Cardiac fibroblast (primary cell): ENCODE measurements at regions not wholly inside any gene's neighbourhood (a gene's known extent, or its start where the extent isn't known, plus 50 kb on each side); places are given as distances from the start of the nearest gene placed in this dataset.

Experiments used
- DNase-seq, 2 donors: peaks; one replicate each; pipeline versions ENCODE4 v3.0.0 to v3.0.0-alpha.2; 2010; ENCODE audit warnings: low read depth in 2 of 2
- H3K4me3 ChIP-seq, 2 donors: replicated peaks in 1 of 2; 1 replicate in 1 of 2; 2 replicates in 1 of 2; pipeline ENCODE4 v1.5.1; 2011; ENCODE audit warnings: low read depth in 2 of 2, low read length in 2 of 2, mild to moderate bottlenecking in 2 of 2, moderate library complexity in 1 of 2
- TF ChIP-seq, protein P1 (sequence below): IDR thresholded peaks from one replicate; pipeline ENCODE4 v1.5.1; 2011; ENCODE audit warnings: low read depth, mild to moderate bottlenecking, low read length, inconsistent platforms

DNA sequence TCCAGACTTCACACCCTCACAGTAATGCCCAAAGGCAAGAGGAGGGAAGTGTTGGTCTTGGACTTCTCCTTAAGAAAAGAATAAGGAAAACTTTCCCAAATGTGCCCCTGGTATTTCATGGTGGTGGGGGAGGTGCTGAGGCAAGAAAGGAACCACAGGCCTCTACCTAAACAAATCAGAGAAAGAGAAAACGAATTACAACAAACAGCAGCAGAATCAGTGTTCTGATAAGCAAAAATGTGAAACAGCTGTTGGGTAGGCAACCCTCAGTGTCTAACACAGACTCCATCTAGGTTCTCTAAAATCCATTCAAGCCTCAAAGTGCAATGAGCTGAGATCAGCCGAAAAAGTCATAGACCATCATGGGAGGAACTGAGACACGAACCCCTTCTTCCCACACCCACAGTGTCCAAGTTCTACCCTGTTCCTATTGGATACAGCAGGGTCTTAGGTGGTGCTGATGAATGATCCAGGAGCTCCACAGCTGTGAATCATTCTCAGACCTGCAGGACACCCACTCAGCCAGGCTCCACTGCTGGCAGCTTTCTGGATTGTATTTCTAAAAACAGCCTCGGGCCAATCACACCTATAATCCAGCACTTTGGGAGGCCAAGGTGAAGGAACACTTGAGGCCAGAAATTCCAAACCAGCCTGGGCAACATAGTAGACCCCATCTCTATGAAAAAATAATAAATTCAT lies 149.1 kb downstream of the PLPP3 start:
- no peak for DNase-seq
- no peak overlapping the region for H3K4me3 ChIP-seq
- TF ChIP-seq, protein P1, sequence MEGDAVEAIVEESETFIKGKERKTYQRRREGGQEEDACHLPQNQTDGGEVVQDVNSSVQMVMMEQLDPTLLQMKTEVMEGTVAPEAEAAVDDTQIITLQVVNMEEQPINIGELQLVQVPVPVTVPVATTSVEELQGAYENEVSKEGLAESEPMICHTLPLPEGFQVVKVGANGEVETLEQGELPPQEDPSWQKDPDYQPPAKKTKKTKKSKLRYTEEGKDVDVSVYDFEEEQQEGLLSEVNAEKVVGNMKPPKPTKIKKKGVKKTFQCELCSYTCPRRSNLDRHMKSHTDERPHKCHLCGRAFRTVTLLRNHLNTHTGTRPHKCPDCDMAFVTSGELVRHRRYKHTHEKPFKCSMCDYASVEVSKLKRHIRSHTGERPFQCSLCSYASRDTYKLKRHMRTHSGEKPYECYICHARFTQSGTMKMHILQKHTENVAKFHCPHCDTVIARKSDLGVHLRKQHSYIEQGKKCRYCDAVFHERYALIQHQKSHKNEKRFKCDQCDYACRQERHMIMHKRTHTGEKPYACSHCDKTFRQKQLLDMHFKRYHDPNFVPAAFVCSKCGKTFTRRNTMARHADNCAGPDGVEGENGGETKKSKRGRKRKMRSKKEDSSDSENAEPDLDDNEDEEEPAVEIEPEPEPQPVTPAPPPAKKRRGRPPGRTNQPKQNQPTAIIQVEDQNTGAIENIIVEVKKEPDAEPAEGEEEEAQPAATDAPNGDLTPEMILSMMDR = no peak

DNA sequence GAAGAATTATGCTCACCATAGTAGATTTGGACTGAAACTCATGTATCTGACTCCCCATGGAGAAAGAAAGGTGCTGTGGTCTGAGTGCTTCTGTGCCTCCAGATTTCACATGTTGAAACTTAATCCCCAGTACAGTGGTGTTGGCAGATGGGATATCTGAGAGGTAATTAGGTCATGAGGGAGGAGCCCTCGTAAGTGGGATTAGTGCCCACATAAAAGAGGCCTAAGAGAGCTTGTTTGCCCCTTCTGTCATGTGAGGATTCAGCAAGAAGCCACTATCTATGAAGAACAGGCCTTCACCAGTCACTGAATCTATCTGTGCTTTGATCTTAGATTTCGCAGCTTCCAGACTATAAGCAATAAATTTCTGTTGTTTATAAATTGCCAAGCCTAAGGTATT lies 150.1 kb downstream of the PLPP3 start:
- DNase-seq = no peak
- TF ChIP-seq, protein P1 = no peak
- no peak overlapping the region for H3K4me3 ChIP-seq

DNA sequence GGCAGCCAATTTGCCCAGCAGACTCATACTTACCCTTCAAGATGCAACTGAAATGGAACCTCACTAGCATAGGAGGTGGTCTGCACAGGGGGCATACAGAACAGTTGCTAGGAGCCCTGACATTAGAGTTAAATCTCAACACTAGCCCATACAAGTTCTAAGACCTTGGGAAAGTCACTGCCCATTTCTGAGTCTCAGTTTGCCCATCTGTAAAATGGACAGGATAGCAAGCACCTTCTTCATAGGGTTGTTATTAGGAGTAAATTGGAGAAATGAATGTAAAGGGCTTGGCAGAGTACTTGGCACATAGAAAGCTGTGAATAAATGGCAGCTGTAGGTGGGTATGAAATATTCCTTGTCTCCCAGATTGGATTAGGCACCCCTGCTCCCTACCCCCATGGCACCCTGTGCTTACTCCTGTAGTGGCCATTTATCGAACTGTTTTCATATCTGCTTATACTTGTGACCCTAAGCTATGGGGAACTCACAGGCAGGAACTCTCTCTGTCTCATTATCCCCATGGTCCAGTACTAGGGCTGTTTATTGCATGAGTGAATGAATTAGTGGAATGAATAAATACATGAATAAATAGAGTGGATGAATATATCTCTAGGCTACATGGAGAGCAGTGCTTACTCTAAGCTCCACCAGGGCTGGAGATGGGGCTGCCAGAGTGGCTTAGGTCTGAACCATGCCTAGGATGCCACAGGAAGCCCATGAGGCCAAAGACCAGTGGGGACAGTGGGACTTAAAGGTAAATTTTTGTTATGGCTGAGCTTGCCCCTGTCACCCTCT lies 152.6 kb downstream of the PLPP3 start:
- H3K4me3 ChIP-seq = no peak overlapping the region
- no peak for DNase-seq
- TF ChIP-seq, protein P1 = no peak

DNA sequence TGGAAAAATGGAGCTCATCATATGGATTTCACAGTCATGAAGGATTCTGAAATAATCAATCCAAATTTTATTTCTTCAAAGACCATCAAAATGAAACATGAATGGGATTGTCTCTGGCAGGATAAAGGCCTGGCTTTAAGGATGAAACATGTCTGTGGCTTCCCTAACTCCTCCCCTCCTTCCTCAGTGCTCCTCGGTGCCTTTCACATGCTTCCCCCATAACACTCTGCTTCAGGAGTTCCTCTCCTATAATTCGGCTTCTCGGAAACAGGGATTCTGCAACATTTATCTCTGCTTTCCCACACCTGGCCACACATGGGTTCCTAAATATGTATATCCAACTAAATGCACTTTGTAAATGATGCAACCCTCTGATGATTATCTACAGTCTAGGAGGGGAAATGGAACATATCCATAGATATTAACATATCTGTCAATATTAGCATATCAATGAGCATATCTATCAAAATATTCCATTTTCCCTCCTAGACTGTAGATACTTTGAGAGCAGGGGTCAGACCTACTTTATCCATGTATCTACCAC lies 153.8 kb downstream of the PLPP3 start:
- no peak overlapping the region for H3K4me3 ChIP-seq
- TF ChIP-seq, protein P1 = no peak
- DNase-seq = no peak

DNA sequence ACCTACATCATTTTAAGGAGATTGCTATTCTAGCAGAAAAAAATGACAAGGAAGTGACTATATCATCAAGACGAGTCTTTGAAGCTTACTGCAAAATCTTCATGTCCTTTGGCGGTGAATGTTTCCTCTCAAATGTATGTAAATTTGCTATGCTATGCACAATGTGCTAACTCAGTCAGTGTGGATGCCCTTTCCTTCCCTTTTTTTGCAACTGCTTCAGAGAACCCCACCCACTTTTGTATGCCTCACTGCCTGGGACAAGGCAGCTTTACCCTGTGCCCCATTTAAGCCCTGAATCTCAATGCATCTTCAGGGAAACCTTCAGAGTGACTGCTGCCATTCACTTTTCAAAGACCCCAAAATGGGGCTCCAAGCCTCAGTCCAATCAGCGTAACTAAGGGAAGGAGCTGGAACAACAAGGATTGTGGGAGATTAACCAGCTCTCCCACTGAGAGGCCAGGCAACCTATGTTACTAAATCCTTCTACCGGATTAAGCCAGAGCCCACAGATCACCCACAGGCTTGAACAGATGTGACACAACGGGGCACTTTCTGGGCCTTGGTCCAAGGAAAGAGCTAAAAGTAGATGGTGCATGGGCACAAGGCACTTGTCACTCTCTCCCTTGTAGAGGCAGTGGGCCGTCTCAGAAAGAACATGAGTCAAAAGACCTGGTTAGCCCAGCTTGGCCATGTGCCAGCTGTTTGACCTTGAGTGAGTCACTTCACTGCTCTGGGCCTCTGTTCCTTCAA lies 154.4 kb downstream of the PLPP3 start:
- TF ChIP-seq, protein P1 = no peak
- DNase-seq = peak; percentile 58 to 82
- H3K4me3 ChIP-seq = no peak overlapping the region

DNA sequence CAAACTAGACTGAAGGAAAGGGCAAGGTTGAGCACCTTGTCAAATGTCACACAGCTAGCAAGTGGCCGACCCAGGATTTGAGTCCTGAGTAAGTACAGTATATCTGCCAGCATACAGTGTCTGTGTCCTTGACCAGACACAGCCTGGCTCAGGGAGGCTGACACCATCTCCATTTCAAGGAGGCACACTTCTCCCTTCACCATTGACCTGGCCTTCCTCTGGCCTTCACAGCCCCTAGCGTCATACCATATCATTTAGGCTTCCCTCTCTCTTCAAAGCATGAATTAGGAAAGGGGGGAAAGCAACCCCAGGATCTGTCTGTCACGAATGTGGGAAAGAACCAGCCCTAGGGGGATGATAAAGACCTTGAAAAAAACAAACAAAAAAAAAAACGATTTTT lies 155.6 kb downstream of the PLPP3 start:
- TF ChIP-seq, protein P1 = no peak
- no peak for DNase-seq
- no peak overlapping the region for H3K4me3 ChIP-seq
